ENCODE measurements at regions not wholly inside any gene's neighbourhood (a gene's known extent, or its start where the extent isn't known, plus 50 kb on each side); places are given as distances from the start of the nearest gene placed in this dataset.
"Not testable (repeated sequence)": the region's sequence is repeated elsewhere in the genome, so short reads cannot be mapped to it uniquely, and the experiment has no call there.

DNA sequence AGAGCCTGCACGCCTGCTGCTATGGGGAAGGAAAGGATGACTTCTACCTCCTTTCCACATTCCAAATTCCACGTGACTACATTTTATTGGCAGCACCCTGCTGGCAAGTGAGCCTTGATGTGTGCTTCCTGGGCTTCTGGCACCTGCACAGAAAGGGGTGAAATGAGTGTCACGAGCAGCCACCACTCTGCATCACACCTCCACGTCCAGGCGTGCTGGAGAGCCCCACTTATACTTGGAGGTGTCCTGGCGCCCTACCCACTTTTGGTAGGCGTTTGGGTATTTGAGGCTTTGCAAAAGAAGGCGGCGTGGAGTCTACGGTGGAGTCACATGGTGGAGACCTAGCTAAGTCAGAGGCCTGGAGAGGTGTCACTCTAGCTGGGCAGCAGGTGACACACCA is 81.0 kb upstream of the RPRML start:
- TF ChIP-seq POLR2A, POLR2AphosphoS5 (IDR thresholded peaks at IDR 0.05): not testable (repeated sequence)
- TF ChIP-seq, protein P1, sequence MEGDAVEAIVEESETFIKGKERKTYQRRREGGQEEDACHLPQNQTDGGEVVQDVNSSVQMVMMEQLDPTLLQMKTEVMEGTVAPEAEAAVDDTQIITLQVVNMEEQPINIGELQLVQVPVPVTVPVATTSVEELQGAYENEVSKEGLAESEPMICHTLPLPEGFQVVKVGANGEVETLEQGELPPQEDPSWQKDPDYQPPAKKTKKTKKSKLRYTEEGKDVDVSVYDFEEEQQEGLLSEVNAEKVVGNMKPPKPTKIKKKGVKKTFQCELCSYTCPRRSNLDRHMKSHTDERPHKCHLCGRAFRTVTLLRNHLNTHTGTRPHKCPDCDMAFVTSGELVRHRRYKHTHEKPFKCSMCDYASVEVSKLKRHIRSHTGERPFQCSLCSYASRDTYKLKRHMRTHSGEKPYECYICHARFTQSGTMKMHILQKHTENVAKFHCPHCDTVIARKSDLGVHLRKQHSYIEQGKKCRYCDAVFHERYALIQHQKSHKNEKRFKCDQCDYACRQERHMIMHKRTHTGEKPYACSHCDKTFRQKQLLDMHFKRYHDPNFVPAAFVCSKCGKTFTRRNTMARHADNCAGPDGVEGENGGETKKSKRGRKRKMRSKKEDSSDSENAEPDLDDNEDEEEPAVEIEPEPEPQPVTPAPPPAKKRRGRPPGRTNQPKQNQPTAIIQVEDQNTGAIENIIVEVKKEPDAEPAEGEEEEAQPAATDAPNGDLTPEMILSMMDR (IDR thresholded peaks at IDR 0.05) = not testable (repeated sequence)

Measured in sigmoid colon (tissue), 4 donors.